HG03108 (cell line): ENCODE measurements at regions not wholly inside any gene's neighbourhood (a gene's known extent, or its start where the extent isn't known, plus 50 kb on each side); places are given as distances from the start of the nearest gene placed in this dataset.
"Not testable (repeated sequence)": the region's sequence is repeated elsewhere in the genome, so short reads cannot be mapped to it uniquely, and the experiment has no call there.

Source experiments
- ATAC-seq: cut with Tn5 transposase; IDR thresholded peaks from one replicate; pipeline ENCODE4 v1.9.1; 2021; ENCODE audit warnings: moderate library complexity; ENCODE audit not compliant: unreplicated experiment

DNA sequence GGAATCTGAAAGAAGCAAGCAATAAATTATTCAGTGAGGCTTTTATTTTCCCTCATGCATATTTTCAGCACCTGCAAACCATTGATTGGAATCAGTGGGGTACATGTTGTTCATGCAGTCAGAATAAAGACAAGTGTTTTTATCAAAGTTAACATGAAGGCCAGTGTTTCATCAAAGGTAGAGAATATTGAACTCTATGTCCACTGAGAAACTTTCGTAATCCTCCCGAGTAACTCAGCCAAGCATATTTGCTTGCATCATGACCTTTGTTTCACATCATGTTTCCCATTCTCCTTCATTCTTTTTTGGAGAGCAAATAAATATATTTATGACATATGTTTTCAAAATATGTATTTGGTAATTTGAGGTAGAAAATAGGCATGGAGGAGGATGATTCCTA is 663.1 kb downstream of the SH2D4B start:
- ATAC-seq: no peak

DNA sequence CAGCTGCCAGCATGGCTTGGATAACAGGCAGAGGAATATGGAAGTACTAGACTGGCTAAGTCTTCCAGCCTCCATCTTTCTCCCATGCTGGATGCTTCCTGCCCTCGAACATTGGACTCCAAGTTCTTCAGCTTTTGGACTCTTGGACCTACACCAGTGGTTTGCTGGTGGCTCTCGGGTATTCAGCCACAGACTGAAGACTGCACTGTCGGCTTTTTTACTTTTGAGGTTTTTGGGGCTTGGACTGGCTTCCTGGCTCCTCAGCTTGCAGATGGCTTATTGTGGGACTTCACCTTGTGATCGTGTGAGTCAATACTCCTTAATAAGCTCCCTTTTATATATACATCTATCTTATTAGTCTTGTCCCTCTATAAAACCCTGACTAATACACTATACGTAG is 667.6 kb upstream of the NRG3 start:
- not testable (repeated sequence) for ATAC-seq

DNA sequence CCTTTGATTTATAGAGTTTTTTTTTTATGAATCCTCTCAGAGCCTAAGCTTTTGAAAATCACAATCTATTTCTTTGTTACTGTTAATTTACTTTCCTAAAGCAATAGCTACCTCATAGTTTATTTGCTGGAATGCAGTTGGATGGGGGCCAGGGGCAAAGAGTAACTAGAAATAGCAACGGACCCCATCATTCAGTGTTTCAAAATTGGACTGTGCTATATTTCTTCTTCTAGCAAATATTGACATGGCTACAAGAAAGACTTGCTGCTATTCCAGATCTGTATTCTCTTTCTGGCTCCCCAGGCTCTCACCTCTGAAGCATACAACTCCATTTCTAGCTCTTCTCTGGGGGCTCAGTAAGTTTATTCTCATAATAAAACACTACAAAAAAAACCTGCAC is 661.6 kb upstream of the NRG3 start:
- ATAC-seq: no peak

DNA sequence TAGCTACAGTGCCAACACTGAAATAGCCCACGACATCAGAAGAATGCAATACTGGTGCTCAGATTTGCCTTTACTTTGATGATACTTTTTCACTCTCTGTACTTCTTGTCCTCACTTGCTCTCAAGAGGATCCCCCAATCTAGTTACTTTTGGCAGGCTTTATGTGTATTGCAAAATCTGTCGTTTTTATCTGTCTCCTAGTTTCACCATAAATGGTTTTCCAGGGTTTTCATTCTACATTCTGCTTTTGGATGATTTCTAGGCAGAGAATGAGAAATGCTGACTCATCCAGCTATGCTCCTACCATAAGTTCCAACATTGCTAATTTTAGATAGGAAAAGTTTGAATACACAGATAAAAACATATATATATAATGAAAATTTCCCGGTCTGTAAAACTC is 659.5 kb upstream of the NRG3 start:
- no peak for ATAC-seq

- ATAC-seq: no peak
These were observed 658.0 kb upstream of the NRG3 start for GRCh38 chr10:81216949-81217348.

GRCh38 chr10:81218307-81218706 is 656.7 kb upstream of the NRG3 start:
- no peak for ATAC-seq

- ATAC-seq: no peak
These were observed 655.2 kb upstream of the NRG3 start for GRCh38 chr10:81219758-81220157.

DNA sequence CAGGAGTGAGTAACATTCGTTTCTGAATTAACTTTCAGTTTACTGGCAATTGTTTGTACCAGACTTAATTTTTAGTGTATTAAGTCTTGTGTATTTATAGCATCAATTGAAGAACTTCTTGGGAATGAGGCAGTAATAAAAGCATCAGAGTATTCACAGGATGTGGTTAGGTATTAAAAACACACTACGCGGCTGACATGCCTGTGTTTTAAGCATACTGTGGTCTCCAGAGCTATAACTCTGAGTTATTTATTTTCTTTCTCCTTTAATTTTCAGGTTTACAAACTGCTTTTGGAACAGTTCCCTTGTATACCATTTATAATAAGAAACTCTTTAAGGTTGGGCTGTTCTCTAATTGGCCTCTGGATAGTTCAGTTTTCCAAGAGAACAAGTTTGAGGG is 626.1 kb upstream of the NRG3 start:
- no peak for ATAC-seq

DNA sequence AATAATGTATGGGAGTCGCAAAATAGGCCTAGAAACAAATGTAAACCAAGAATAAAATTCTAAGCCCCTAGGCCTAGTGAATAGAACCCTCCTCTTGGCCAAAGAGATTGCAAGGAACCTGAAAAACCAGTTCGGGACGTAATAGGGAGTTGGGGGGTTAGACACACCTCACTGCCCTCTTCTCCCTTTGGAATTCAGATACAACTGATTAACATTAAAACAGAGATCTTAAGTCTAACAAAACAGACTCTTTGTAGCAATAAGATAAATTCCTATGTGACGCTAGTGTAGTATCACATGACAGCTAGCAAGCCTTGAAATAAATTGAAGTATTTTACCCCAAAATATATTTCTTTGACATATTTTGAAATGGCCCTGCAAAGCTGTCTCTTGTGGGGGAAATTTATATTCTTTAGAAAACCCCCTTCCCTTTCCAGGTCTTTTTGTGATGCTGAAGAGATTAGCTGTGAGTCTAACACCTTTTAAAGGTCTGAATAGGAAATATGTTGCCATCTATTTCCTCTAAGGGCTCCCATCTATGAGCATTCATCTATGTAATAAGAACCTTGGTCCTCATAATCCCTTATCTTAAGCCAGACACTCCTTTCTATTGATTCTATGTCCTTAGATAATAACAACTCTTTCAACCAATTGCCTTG is 623.4 kb upstream of the NRG3 start:
- no peak for ATAC-seq

- not testable (repeated sequence) for ATAC-seq
These were observed 610.0 kb upstream of the NRG3 start for GRCh38 chr10:81264991-81265390.

DNA sequence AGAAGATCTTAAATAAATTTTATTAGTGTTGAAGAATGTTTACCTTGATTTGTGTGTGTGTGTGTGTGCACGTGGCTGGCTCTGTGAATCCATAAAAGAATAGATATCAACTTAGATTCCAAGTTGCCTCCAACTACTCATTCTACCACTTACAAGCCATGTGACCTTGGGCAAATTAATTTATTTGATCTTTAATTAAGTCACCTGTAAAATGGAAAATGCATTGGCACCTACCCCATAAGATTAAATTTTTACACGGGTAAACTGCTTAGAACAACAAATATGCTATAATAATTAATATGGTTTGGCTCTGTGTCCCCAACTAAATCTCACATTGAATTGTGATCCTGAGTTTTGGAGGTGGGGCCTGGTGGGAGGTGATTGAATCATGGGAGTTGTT is 604.9 kb upstream of the NRG3 start:
- ATAC-seq: no peak

GRCh38 chr10:81280497-81281479 is 594.2 kb upstream of the NRG3 start:
- ATAC-seq: no peak

DNA sequence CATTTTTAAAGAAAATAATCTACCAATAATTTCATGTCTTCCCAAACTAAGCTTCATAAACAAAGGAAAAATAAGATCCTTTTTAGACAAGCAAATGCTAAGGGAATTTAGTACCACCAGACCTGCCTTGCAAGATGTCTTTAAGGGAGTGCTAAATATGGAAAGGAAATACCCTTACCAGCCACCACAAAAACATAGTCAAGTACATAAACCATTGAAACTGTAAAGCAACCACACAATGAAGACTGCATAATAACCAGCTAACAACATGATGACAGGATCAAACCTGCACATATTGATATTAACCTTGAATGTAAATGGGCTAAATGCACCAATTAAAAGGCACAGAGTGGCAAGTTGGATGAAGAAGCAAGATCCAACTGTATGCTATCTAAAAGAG is 586.5 kb upstream of the NRG3 start:
- ATAC-seq: no peak

GRCh38 chr10:81297292-81297691 is 577.7 kb upstream of the NRG3 start:
- no peak for ATAC-seq

- ATAC-seq: no peak
These were observed 571.3 kb upstream of the NRG3 start for GRCh38 chr10:81303656-81304055.

GRCh38 chr10:81306971-81307782 is 567.8 kb upstream of the NRG3 start:
- no peak for ATAC-seq

- ATAC-seq: no peak
These were observed 565.9 kb upstream of the NRG3 start for GRCh38 chr10:81309041-81309552.

DNA sequence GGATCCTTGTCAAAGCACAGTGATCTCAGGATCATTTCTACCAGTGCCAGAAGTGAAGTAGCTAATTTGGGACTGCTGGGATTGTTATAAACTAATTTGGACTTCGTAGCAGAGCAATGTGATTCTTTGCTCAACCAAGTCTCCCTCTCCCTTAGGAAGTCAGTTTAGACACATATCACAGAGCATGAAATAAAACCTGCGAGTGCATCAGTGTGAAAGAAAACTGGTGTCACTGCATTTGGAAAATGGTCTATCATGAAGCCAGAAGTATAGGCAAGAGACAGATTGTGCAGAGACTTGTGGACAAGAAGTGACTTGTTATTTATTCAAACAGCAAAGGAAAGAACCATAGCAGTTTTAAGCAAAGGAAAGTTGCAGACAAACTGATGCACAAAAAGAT is 560.5 kb upstream of the NRG3 start:
- no peak for ATAC-seq

DNA sequence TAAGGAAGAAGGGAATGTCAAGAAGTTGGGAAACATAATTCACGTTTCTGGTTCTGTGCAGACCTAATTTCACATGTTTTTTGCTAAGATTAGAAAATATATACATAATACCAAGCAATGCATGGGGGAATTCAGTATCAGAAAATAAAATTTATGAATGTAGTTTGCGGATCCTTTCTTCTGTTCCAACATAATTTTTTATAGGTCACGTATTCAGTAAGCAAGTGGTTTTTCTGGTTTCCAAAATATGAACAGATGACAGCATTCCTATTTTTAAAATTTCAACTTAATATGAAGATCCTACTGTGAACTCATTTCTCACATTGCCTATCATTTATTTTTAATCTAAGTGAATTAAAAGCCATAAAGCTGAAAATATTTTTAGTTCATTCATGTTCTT is 560.0 kb upstream of the NRG3 start:
- ATAC-seq: no peak

GRCh38 chr10:81348003-81348402 is 527.0 kb upstream of the NRG3 start:
- no peak for ATAC-seq

DNA sequence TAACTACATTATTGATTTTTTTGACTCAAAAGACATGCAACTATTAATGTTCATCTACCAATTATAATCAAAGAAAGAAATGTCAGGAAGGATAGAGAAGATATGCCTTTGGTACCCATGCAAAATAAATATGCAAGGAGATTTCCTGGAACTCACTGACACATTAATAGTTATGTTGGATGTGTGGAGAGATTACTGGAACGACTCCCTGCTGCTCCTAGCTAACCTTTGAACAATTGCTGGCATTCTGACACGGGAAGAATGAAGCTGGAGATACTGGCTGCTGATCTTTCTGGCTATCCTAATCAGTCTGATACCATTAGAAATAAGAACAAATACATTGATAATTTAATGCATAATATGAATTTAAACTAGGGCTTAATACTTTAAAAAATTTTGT is 507.9 kb upstream of the NRG3 start:
- no peak for ATAC-seq
